HG02870 (cell line): ENCODE measurements at regions not wholly inside any gene's neighbourhood (a gene's known extent, or its start where the extent isn't known, plus 50 kb on each side); places are given as distances from the start of the nearest gene placed in this dataset.

Experiments
- ATAC-seq: cut with Tn5 transposase; IDR thresholded peaks from one replicate; pipeline ENCODE4 v1.9.1; 2021; ENCODE audit warnings: mild to moderate bottlenecking, moderate library complexity; ENCODE audit not compliant: unreplicated experiment

DNA sequence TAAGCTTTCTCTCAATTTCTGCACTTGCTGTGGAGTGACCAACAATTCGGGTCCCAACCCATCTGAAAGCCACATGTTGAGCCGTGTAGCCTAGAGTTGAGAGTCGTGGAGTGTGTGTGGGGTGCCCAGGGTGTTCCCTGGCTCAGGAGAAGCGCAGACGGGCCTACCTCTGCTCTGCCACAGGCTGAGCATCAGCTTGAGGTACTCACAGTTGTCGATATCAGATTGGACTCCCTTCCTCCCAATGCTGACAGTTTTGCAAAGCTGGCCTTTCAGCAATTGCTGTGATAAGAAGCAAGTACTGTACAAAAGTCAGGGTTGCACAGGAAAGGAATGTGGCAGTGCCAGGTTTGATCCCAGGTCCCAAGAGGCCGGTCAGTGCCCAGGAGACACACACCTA lies 133.4 kb upstream of the SPACA7 start:
- ATAC-seq = no peak

GRCh38 chr13:112244061-112244460 lies 132.1 kb upstream of the SPACA7 start:
- no peak for ATAC-seq

- ATAC-seq = no peak
Measured at GRCh38 chr13:112244495-112245177, 131.5 kb upstream of the SPACA7 start.

- no peak for ATAC-seq
Measured at GRCh38 chr13:112245179-112245724, 130.9 kb upstream of the SPACA7 start.

- ATAC-seq = no peak
Measured at GRCh38 chr13:112245989-112246388, 130.2 kb upstream of the SPACA7 start.

GRCh38 chr13:112246731-112247470 lies 129.3 kb upstream of the SPACA7 start:
- no peak for ATAC-seq

DNA sequence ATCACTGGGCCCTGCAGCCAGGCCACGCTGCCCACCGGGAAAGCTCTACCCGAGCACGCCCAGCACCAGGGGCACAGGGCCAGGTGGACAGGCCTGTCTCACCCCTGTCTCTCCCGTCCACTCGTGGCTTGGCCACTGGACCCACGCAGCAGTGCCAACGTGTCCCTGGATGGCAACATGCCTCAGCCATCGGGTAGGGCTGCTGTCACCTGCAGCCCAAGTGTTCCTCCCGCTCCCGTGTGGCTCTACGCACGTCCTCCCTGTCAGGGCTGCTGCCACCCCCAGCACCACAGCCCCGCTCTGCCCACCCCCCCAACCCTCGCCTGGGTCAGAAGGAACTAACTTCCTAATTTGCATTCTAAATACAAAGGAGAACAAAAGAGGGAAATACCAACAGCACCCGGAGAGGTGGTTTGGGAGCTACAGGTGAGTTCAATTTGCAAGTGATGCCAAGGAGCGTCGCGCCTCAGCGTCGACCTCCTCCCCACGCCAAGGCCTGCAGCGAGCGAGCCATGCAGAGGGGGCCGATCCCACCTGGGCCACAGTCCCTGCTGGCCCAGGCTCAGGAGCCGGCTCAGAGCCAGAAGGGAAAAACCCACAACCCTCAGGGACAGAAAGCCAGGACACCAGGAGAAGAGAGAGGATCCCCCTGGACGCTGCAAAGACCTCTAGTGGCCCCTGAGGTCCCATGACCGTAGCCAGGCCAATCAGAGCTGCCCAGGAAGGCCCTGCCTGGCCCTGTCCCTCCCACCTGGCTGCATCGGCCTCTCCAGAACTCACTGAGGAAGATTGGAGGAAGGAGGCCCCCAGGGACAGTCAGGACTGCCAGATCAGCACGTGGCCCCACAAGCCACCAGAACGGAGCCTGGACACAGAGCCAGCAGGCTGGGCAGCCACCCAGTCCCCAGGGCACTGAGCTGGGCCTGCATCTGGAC lies 128.4 kb upstream of the SPACA7 start:
- no peak for ATAC-seq

- no peak for ATAC-seq
Measured at GRCh38 chr13:112248406-112248760, 127.8 kb upstream of the SPACA7 start.

DNA sequence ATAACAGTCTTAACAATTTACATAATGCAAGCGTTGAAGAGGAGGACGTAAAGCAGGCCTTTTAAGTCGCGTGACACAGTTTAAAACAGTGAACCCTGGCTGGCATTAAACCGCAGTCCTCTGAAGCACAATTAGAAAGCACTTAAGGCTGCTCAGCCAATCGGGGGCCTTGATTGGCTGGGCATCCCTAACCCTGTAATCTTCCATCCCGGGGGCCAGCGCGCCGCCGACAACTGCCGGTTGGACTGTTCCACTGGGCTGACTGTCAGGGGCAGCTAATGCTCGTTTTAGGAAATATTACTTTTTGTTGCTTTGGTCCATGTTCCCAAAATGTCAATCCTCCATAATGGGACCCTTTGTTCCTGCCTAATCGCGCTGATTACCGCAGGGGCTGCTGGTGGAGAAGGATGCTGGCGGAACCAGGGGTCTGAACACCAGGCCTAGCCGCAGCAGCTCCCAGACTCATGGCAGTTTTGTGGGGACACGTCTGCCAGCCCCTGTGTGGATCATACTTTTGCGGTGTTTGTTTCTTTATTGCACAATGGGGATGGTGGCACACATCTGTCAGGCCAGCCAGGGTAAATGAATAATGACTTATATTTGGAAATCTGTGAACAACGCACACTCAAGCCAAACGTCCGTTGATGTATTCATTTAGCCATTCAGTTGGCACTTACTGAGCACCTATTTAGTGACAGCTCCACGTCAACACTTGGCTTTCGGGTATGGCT lies 127.1 kb upstream of the SPACA7 start:
- ATAC-seq = no peak

- ATAC-seq = no peak
Measured at GRCh38 chr13:112249644-112250610, 126.2 kb upstream of the SPACA7 start.

- no peak for ATAC-seq
Measured at GRCh38 chr13:112250788-112251445, 125.2 kb upstream of the SPACA7 start.

GRCh38 chr13:112251930-112252585 lies 124.1 kb upstream of the SPACA7 start:
- no peak for ATAC-seq

DNA sequence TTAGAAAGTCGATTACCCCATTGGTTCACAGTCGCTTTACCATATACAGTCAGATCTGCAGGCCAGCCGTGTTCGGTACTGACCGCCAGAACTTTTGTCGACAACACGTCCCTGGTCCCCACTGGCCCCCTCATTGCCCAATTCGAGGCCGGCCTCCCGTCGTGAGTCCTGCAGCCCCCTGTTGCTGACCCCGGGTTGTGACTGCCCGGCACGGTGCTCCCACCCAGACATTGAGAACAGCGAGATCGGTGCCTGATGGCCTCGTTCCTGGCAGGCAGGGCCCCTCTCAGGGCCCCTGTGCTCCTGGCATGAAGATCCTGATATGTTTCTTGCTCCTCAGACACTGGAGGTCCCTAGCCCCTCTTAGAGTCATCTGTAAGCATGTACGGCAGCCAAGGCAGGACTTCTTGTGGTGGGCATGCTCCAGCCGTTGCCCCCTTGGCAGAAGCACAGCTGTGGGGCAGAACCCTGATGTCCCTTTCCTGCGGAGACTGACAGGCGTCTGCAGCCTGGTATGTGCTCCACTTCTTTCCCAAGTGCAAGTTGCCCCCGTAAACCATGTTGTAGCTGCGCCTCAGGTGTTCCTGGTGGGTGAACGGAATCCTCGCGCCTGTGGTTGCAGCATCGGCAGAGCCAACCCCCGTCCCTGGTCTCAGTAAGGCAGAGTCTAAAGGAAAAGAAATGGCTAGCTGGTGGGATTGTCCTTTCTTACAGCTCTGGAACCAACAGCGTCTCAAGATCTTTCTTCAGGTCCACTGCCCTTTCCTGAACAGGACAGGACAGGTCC lies 123.2 kb upstream of the SPACA7 start:
- ATAC-seq = no peak

- ATAC-seq = no peak
Measured at GRCh38 chr13:112253631-112254030, 122.5 kb upstream of the SPACA7 start.

- ATAC-seq = no peak
Measured at GRCh38 chr13:112254061-112254818, 121.9 kb upstream of the SPACA7 start.

- ATAC-seq = no peak
Measured at GRCh38 chr13:112254900-112255299, 121.3 kb upstream of the SPACA7 start.

DNA sequence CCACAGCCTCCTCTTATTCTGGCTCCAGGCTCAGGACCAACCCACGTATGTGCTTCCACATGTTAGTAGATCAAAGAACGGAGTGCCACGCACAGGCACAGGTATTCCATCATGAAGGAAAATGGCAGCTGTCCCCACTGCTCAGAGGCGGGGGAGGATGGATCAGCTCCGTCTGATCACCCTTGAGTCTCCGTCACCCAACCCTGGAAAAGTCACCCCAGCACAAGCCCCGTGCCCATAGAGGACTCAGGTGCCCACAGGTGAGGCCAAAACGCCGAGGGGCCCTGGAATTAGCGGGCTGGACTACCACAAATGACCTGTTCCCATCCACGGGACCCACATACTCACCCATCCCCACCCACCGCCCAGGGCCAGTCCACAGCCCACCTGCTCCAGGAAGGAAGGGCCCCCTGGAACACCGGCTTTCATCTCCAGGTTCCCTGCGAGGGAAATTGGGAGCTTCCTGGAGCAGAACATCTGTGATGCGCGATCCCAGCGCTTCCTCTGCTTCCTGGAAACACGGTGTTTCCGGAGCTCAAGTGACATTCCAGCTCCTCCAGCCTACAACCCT lies 120.5 kb upstream of the SPACA7 start:
- ATAC-seq = no peak
